ENCODE measurements at regions not wholly inside any gene's neighbourhood (a gene's known extent, or its start where the extent isn't known, plus 50 kb on each side); places are given as distances from the start of the nearest gene placed in this dataset.
"Not testable (repeated sequence)": the region's sequence is repeated elsewhere in the genome, so short reads cannot be mapped to it uniquely, and the experiment has no call there.

DNA sequence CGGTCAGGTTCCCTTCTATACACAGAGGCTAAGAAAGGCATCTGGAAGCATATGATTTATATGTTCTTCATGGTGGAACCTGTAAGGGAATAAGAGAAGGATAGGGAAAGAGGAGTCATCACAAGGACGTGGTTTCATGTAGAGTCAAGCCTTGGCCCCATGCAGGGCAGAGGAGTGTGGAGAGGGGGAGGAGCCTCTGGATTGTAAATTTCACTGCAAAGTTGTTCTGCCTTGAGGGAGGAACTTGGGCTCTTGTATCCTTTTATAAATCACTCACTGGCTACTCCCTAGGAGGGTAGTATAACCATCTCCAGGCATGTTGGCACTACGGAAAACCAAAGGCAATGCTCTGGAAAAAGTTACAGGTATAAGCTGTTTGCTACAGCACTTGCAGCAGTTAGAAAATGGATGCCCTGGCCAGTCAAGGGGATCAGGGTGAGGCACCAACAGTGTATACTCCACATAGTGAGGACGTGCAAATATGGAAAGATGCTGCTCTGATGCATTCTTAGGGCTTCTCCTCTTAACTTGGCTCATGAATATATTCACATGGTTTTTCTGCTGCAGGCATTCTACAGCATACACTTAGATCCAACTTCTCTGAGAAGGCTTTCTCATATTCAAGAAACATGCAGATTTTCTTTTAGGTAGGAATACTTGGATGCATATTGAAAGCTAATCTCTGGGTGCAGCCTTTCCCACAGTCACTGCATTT lies 60.3 kb upstream of the ZNF81 start:
- DNase-seq: no peak

DNA sequence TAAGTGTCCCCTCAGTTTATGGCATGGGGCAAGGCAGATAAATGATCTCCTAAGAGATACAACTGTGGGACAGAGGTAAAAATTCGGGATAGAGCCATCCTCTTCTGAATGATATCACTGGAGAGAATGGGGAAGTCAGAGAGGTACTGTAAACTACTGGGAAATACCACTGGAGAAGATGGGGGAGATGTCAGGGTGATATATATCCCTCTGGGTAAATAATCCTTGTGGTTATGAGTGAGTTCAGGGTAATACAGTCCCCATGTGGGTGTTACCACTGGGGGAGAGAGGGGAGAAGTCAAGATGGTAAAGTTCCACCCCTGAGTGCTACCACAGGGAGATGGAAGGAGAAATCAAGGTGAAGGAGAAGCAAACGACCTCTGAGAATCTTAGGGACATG lies 63.9 kb upstream of the ZNF81 start:
- no peak for DNase-seq

DNA sequence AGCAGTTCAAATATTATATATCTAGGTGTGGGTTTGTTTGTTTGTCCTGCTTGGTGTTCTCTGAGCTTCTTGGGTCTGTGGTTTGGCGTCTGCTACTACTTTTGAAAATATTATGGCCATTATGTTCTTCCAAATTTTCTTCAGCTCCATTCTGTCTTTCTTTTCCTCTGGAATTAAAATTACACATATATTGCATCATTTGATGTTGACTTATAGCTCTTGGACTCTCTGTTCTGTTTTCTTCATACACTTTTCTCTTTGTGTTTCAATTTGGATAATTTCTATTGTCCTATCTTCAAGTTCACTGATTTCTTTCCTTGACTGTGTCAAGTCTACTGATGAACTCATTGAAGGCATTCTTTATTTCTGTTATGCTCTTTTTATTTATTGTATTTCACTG lies 65.2 kb upstream of the ZNF81 start:
- DNase-seq: no peak

DNA sequence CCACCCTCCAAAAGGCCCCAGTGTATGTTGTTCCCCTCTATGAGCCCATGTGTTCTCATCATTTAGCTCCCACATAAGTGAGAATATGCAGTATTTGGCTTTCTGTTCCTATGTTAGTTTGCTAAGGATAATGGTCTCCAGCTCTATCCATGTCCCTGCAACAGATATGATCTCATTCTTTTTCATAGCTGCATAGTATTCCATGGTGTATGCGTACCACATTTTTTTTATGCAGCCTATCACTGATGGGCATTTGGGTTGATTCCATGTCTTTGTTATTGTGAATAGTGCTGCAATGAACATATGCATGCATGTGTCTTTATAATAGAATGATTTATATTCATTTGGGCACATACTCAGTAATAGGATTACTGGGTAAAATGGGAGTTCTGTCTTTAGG lies 73.9 kb upstream of the ZNF81 start:
- DNase-seq: not testable (repeated sequence)

DNA sequence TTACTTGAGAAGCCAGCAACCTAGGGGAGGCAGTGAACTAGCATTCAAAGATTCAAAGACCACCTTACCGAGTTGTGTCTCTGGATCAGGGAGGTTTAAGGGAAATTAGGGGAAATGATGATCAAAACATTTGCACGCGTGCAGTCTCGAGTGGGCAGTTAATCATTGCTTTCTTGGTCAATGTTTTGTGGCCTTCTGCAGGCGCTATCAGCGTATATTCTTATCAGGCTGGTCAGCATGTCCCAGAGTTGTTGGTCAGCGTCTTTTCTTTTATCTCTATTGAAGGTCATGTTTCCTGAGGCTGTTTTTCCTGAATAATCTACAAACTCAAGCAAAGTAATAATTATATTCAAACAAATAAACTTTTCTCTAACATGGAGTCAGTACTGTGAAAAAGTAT lies 84.0 kb upstream of the ZNF81 start:
- DNase-seq: no peak

DNA sequence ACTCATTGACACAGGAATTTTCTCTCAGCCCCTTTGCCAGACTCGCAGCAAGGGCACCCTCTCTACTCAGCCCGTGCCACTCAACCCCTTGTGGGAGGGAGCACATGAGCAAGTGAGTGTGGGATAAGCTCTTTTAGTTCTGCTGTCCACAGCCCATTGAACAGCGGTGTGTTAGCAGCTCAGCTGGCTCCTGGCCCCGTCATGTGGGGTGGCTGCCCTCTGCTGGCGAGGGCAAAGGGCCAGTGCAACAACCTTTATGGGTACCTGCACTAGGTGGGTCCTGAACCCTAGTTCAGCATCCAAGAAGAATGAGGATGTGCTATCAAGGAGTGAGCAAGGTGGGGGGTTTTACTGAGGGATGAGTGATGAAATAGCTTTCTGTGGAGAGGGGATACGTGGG lies 85.0 kb upstream of the ZNF81 start:
- peak; percentile 2 for DNase-seq

DNA sequence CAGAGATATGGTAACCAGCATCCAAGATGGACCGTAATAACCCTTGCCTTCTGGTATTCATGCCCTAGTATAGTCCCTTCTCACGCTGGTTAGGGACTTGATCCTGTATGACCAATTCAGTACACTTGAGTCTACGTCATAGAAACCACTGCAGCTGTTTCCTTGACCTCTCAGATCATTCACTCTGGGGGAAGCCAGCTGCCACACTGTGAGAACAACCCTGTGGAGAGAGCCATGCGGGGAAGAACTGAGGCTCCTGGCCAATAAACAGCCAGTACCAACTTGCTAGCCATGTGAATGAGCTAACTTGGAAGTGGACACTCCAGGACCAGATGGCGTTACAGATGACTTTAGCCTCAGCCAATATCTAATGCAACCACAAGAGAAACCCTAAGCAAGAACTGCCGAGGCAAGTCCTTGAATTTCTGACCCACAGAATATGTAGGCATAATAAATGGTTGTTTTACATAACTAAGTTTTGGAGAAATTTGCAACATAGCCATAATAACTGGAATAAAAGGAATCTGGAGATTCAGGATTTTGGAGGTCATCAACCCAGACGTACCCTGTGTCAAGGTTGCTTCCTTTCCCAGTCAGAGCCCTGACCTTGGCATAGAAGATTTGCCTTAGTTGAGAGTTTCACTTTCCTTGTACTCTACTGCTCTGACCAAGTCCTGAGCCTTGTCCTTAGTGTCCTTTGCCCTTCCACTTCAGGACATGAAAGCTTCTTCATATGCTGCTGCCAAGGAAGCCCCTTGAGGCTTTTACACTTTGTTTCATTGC lies 87.3 kb upstream of the ZNF81 start:
- no peak for DNase-seq

DNA sequence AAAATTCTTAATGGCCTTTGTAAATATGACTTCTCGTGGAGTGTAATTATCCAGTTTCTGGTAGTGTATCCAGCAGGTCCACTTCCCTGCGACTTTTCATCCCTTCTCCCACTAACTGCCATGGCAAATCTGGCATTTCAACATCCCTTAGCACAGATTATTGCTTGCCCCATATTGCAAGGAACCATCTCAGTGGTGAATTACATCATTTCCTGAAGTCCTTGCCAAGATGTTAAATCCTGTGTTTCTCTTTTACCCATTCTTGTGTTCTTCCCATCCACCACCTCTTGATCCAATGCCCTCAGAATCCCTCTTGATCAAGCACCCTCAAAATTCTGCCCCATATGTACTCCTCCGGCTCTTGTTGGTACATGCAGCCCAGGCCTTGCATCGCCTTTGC lies 88.1 kb upstream of the ZNF81 start:
- DNase-seq: no peak

DNA sequence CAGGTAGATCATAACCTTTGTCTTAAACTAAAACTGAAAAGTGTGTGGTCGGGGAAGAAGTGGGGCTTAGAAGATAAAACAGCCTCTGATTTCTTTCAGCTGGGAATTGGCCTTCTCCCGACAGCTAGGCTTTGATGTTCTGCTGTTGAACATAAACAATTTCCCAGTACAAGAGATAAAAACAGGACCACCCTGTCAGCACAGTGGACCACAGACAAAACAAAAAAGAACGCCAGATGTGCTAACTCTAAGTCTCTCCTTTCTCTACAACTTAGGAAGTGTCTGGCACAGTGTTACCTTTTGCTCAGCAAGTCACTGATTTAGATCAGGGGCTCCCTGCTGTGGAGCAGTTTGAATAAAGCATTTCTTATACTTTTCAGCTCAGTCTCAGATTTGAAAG lies 87.5 kb upstream of the UXT start:
- no peak for DNase-seq

DNA sequence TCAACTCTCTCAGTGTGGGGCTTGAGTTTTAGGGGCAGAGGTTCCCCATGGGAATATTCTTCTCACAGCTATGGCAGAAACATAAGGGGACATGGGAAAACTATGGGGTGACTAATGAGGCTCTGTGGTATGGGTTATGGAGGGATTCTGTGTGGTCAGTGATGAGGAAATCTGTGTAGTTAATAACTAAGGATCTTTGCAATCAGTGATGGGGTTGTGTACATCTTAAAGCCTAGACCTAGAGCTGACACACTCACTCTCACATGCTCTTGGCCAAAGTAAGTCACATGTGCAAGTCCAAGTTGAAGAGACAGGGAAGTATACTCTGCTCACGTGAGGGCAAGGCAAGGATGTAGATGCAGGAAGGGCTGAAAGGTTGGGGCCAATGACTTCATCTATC lies 86.4 kb upstream of the UXT start:
- DNase-seq: no peak

DNA sequence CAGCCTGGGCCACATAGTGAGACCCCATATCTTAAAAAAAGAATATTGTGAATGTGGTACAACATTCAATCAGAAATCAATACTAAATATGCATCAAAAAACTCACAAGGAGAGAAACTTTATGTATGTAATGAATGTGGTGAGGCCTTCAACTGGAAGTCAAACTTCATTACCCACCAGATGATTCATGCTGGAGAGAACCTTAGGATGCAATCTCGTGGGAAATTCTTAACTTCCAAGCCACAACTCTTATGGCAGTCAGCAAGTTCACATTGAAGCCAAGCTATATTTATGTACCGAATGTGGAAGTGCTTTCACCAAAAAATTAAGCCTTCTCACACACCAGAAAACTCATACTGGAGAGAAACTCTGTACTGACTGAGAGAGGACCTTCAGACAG lies 84.5 kb upstream of the UXT start:
- DNase-seq: no peak

DNA sequence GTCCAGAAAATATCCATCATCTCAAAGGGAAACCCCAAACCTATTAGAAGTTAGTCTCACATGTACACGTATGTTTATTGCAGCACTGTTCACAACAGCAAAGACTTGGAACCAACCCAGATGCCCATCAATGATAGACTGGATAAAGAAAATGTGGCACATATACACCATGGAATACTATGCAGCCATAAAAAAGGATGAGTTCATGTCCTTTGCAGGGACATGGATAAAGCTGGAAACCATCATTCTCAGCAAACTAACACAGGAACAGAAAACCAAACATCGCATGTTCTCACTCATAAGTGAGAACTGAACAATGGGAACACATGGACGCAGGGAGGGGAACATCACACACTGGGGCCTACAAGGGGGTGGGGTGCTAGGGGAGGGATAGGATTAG lies 79.9 kb upstream of the UXT start:
- not testable (repeated sequence) for DNase-seq

DNA sequence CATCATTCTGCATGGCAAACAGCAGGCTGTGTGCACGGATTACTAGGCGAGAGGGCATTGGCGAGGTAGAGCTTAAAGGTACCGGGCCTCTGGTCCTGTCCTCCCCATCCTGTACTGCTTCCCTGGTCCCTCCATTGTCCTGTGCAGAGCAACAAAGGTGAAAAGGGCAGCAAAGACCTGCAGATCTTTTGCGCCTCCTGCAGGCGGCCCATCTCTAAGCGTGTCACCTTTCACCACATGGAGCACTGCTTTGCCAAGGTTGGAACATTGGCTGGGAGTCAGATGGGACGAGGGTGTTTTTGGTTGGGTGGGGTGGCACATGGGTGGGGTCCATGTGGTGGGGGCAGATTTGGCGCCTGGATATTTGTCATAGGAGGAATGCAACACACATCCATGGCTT lies 64.7 kb upstream of the UXT start:
- no peak for DNase-seq

DNA sequence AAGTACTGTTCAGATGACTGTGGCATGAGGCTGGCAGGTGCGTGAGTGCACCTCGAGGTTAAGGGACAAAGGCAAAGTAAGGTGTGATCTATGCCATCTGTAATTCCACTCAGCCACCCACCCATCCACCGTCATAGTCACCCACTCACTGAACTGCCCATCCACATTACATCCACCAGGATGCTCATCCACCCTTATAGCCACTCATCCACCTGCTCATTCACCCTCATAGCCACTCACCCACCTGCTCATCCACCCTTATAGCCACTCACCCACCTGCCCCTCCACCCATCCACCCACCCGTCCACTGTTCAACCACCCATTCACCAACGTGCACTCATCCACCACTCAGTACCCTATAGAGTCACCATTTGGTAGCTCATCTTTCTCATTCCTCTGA lies 64.1 kb upstream of the UXT start:
- no peak for DNase-seq

DNA sequence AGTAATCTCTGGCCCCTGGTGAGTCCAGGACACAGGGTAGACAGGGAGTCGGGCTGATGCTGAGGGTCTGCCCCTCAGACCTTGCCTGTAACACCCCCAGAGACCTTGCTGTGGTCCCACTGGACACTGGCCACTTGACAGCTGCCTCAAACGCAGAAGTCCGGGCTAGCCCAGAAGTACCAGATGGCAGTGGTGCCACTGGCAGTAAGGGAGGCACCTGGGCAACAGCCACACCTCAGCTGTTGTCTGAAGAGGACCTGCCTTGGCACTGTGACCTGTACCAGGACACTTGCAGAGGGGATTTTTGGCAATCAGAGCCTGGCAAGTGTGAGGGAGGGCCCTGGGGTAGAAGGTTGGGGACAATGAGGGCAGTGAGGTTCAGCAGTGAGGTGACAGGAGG lies 63.3 kb upstream of the UXT start:
- no peak for DNase-seq

DNA sequence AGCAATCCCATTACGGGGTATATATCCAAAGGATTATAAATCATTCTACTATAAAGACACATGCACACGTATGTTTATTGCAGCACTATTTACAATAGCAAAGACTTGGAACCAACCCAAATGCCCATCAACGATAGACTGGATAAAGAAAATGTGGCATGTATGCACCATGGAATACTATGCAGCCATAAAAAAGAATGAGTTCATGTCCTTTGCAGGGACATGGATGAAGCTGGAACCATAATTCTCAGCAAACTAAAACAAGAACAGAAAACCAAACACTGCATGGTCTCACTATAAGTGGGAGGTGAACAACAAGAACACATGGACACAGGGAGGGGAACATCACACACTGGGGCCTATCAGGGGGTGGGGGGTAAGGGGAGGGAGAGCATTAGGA lies 56.1 kb upstream of the UXT start:
- DNase-seq: not testable (repeated sequence)

DNA sequence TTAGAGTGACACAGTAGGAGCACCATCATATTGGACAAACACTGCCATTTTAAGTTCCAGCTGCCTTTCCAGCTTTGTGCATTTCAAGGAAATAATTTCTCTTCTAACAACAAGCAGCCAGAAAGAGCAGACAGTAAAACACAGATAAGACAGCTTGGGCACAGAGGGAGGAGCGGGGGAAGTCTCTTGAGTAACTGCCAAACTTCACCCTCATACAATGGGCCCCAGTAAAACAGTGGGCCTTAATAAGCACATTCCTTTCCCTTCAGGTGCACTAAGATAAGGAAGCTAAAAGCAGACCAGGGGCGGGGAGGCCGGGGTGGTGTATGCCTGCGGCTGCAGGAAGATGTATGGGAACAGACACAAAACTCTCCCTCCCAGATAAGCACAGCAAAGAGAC lies 53.7 kb upstream of the UXT start:
- DNase-seq: not testable (repeated sequence)

DNA sequence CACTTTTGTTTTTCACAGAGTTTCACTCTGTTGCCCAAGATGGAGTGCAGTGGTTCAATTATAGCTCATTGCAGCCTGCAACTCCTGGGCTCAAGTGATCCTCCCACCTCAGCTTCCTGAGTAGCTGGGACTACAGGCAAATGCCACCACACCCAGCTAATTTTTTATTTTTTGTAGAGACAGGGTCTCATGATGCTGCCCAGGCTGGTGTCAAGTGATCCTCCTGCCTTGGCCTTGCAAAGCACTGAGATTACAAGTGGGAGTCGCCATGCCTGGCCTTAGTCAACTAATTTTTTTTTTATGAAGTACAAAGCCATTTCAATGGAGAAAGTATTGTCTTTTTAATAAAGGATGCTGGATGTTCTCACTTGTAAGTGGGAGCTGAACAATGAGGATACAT lies 51.3 kb upstream of the UXT start:
- no peak for DNase-seq

All from central memory CD4-positive, alpha-beta T cell (primary cell).